Pancreas (tissue), 10 donors: ENCODE measurements at regions not wholly inside any gene's neighbourhood (a gene's known extent, or its start where the extent isn't known, plus 50 kb on each side); places are given as distances from the start of the nearest gene placed in this dataset.

ENCODE experiments used
- ATAC-seq, 4 donors: fragments of 200-7000 bp; cut with Tn5 transposase; one replicate each; pipeline versions ENCODE4 v1.8.0 to v1.9.1; 2020; ENCODE audit warnings: mild to moderate bottlenecking in 4 of 4, moderate library complexity in 4 of 4
- DNase-seq, 6 donors: peaks; one replicate each; pipeline ENCODE4 v3.0.0-alpha.2; 2020
- FAIRE-seq: peaks from 2 replicates; lab custom pipeline; 2012; peaks lifted over from hg19 to GRCh38; lab: Jason Lieb, UNC
- H3K27ac ChIP-seq, 4 donors: fragments of 200-600 bp; sonication (generic); 1 replicate in 3 of 4; 2 replicates in 1 of 4; pipeline versions ENCODE4 v1.5.0 to v1.8.0; 2020
- H3K27me3 ChIP-seq, 4 donors: fragments of 200-600 bp; one replicate each; pipeline ENCODE4 v1.8.0; 2021
- H3K36me3 ChIP-seq, 3 donors: fragments of 200-600 bp; sonication (generic) in 1 of 3; one replicate each; pipeline versions ENCODE4 v1.5.0 to v1.8.0; 2020 to 2021
- H3K4me1 ChIP-seq, 3 donors: fragments of 200-600 bp; one replicate each; pipeline ENCODE4 v1.8.0; 2021
- H3K4me3 ChIP-seq, 4 donors: fragments of 200-600 bp; sonication (generic) in 2 of 4; one replicate each; pipeline versions ENCODE4 v1.5.0 to v1.8.0; 2020 to 2021
- H3K9me3 ChIP-seq, 4 donors: fragments of 200-600 bp; one replicate each; pipeline ENCODE4 v1.8.0; 2021
- CTCF ChIP-seq, 4 donors: fragments of 200-600 bp; sonication (generic) in 3 of 4; IDR thresholded peaks; one replicate each; pipeline versions ENCODE4 v1.5.0 to v1.8.0; 2021; ENCODE audit warnings: antibody characterized with exemption in 4 of 4
- WGBS, 2 donors: extraction: QIAGEN DNeasy Blood & Tissue Kit; methylation state at CpG; one replicate each; pipeline ENCODE4 v1.1.7; 2013; 5-methylcytosine and 5-hydroxymethylcytosine counted together
- intact Hi-C, 3 donors: fragments of 100-400 bp; cut with DNase I; formaldehyde crosslinking; loops; one replicate each; pipeline versions ENCODE4 v1.11.1 to v1.14.2; 2022
- donor health status: healthy with polysubstance abuse.
- donor health status: DM: no; HTN: no; CAD: no; lungs with moderate emphysema.
- donor health status: DM: no; HTN: no; CAD: no.
- donor health status: control.
- donor health status: control.
- donor health status: Bipolar disorder and iron deficiency.
- donor health status: DM: yes; HTN: yes; CAD: no.
- donor health status: DM: no; HTN: no; CAD: no.
- donor health status: DM: no; HTN: no; CAD: no.
- donor health status: DM: yes; HTN: yes; CAD: no.

- H3K4me1 ChIP-seq, result no peaks in the 10 kb centered on the region
- H3K27me3 ChIP-seq, result no peaks in the 10 kb centered on the region
- DNase-seq (no peak), ATAC-seq (no peak), FAIRE-seq (no peak)
- no peak for TF ChIP-seq CTCF (IDR thresholded peaks at IDR 0.05)
- no peak overlapping the region for H3K4me3 ChIP-seq
- WGBS, 2 donors, result 78 to 82% methylated on average over 5 of the region's 5 CpGs
- intact Hi-C loops, result no loop called here
- no peaks in the 10 kb centered on the region for H3K9me3 ChIP-seq
- no peaks in the 10 kb centered on the region for H3K36me3 ChIP-seq
- H3K27ac ChIP-seq, result no peak overlapping the region
Observed at GRCh38 chr5:52469420-52469819, 318.3 kb upstream of the ITGA1 start.

- 63 to 65% methylated on average over 1 of the region's 1 CpG for WGBS, 2 donors
- no peaks in the 10 kb centered on the region for H3K27me3 ChIP-seq
- ATAC-seq, result no peak
- no peak overlapping the region for H3K4me3 ChIP-seq
- DNase-seq, result no peak
- H3K4me1 ChIP-seq, result no peaks in the 10 kb centered on the region
- H3K36me3 ChIP-seq, result no peaks in the 10 kb centered on the region
- intact Hi-C loops, result no loop called here
- TF ChIP-seq CTCF (IDR thresholded peaks at IDR 0.05), result no peak
- no peak for FAIRE-seq
- H3K9me3 ChIP-seq, result no peaks in the 10 kb centered on the region
- H3K27ac ChIP-seq, result no peak overlapping the region
Observed at GRCh38 chr5:52469835-52470234, 317.9 kb upstream of the ITGA1 start.

- Histone ChIP-seq H3K27me3 (no peaks in the 10 kb centered on the region), H3K4me3 (no peak overlapping the region), H3K36me3 (no peaks in the 10 kb centered on the region), H3K9me3 (no peaks in the 10 kb centered on the region), H3K4me1 (no peaks in the 10 kb centered on the region), H3K27ac (no peak overlapping the region)
- no peak for TF ChIP-seq CTCF (IDR thresholded peaks at IDR 0.05)
- no peak for ATAC-seq
- DNase-seq, result no peak
- intact Hi-C loops, result no loop called here
- 73 to 88% methylated on average over 1 of the region's 1 CpG for WGBS, 2 donors
- no peak for FAIRE-seq
Observed at GRCh38 chr5:52476346-52476745, 311.4 kb upstream of the ITGA1 start.

GRCh38 chr5:52481201-52481600 lies 306.5 kb upstream of the ITGA1 start:
- Histone ChIP-seq H3K4me3 (no peak overlapping the region), H3K4me1 (no peaks in the 10 kb centered on the region), H3K27ac (no peak overlapping the region), H3K9me3 (no peaks in the 10 kb centered on the region), H3K27me3 (peaks cover 0 to 4% (median 0%) of the 10 kb centered on the region in 4 donors), H3K36me3 (no peaks in the 10 kb centered on the region)
- 55 to 63% methylated on average over 1 of the region's 1 CpG for WGBS, 2 donors
- TF ChIP-seq CTCF (IDR thresholded peaks at IDR 0.05), result no peak
- DNase-seq (no peak), ATAC-seq (no peak), FAIRE-seq (no peak)
- intact Hi-C loops, result no loop called here

GRCh38 chr5:52481851-52482250 lies 305.9 kb upstream of the ITGA1 start:
- H3K9me3 ChIP-seq, result no peaks in the 10 kb centered on the region
- no peaks in the 10 kb centered on the region for H3K4me1 ChIP-seq
- WGBS, 2 donors, result 31 to 35% methylated on average over 2 of the region's 2 CpGs
- peaks cover 0 to 4% (median 0%) of the 10 kb centered on the region in 4 donors for H3K27me3 ChIP-seq
- H3K27ac ChIP-seq, result no peak overlapping the region
- ATAC-seq (no peak), FAIRE-seq (no peak), DNase-seq (no peak)
- no peak overlapping the region for H3K4me3 ChIP-seq
- intact Hi-C loops, result no loop called here
- TF ChIP-seq CTCF (IDR thresholded peaks at IDR 0.05), result no peak
- H3K36me3 ChIP-seq, result no peaks in the 10 kb centered on the region
